Stimulated activated CD8-positive, alpha-beta memory T cell treated with anti-CD3 and anti-CD28 coated beads, Interleukin-15, amount 100 ng/mL, for 24 hours (primary cell): ENCODE measurements at regions not wholly inside any gene's neighbourhood (a gene's known extent, or its start where the extent isn't known, plus 50 kb on each side); places are given as distances from the start of the nearest gene placed in this dataset.

ENCODE experiments used
- DNase-seq: peaks from one replicate; pipeline ENCODE4 v3.0.0-alpha.2; 2020; ENCODE audit warnings: low read depth

DNA sequence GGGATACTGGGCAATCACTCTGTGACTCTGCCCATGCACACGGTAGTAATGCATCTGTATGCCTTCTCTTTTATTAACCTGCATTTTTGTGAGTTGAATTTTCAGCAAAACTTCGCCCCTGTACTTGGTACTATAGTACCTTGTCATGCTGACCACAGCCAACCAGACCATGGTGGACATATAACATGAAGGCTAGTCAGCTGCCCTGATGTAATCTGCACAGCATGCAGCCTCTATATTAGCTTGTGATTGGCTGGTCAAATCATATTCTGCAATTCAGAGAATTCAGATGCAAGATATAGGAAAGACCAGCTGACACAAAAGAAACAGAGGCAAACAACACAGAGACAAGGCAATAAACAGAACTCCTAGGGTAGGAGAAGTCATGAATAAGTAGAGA lies 200.9 kb upstream of the JARID2 start:
- DNase-seq = no peak

GRCh38 chr6:15046751-15047150 lies 199.1 kb upstream of the JARID2 start:
- DNase-seq = no peak

GRCh38 chr6:15048367-15048766 lies 197.5 kb upstream of the JARID2 start:
- no peak for DNase-seq

DNA sequence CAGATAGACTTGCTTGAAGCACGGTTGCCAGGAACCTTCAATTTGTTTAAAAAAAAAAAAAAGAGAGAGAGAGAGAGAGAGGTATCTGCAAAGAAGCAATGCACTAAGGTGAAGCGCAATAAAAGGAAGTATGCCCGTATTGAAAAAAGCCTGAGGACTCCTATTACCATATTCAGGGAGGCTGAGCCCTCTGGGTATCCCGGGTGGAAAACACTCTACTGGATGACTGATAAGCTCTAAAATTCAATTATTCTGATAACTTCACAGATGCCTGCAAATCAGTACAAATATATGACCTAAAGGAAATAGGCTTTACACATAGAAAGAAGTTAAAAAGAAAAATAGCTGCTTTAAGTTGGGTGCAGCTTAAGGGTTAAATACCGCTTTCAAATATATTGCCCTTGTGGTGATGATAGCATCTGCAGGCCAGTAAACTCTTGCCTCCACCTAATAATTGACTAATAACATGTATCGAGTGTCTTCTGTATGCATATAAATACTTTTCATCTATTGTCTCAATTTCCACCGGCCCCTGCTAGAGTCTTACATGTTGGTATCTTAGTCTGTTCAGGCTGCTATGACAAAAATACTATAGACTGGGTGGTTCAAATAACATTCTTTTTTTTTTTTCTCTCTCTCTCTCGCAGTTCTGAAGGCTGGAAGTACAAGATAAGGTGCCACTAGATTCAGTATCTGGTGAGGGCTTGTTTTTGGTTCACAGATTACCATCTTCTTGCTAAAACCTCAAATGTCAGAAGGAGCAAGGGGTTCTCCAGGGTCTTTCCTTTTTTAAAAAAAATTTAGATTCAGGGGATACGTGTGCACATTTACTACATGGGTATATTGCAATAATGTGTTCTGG lies 187.4 kb upstream of the JARID2 start:
- no peak for DNase-seq

DNA sequence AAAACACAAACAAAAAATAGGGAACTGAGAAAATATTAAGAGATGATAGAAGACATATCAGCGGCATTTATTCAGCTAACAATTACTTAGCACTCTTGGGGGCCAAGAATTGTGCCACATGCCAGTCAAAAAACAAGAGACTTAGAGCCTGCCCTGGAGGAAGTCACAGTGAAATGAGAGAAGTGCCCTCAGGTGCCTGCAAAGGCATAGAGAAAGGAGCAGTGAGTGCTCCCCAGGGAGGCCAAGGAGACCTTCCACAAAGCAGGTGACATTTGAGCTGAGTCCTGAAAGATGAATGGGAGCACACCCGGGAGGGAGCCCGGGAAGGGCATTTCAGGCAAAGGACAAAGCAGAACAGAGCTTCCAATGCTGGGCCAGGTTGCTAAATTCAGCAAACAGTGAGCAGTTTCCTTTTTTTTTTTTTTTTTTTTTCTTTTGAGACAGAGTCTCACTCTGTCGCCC lies 184.7 kb upstream of the JARID2 start:
- no peak for DNase-seq

- no peak for DNase-seq
These were observed 183.9 kb upstream of the JARID2 start for GRCh38 chr6:15061908-15062515.

DNA sequence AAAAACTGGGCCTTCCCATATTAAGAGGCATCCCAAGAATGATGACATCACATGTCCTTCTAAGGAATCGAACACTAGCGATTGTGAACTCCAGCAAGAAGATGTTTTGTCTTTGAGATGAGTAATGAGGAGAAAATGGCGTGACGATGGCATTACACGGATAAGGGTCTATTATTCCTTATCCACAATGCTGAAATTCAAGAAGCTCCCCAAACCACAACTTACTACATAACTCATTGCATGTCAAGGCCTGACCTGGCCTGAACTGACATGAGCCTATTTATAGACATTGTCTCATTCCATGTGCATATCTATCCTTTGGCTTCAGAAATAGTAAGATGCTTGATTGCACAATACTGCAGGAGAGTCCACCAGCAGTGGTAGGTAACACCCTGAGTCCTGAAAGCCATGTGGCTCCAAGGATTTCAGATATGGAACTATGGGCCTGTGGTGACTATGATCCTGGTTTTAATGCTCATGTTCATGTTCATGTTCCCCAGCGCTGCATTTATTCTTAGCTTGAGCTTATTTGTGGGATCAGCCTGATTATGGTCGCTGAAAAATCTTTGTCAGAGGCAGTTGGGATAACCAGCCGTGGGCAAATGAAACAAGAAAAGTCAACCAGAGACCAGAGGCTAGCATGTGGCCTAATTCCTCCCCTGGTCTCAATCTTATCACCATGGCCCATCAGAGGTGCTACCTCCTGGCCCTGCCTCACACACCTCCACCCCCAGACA lies 183.2 kb upstream of the JARID2 start:
- no peak for DNase-seq

- no peak for DNase-seq
These were observed 182.5 kb upstream of the JARID2 start for GRCh38 chr6:15063253-15063853.

DNA sequence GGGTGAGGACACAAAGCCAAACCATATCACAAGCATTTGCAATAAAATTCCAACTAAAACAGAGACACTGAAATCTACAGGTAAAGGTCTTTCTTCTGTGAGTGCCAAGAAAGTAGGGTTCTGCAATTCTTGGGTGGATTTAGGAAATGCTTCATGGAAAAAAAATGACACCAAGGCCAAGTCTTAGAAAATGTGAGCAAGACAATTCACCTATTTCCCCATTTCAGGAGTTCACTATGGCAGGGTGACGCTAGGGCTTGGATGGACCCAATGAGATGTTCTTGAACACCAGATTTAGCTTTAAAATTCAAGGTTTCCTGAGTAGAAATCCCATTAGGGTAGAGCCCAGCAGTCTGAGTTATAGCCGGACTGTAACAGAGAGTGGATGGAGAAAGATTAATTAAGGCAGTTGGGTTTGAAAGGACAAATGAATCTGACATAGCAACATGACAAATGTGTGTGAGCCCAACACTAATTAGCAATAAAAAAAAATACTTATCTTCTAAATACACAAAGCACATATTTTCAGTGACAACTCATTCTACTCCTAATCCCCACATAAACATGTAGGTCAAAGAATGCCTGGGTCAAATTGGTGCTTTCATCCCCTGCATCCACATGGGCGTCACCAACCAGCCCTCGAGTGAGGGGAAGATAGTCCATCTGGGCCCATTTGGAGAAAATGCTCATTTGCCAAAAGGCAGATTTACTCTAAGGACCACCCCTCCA lies 180.4 kb upstream of the JARID2 start:
- no peak for DNase-seq

DNA sequence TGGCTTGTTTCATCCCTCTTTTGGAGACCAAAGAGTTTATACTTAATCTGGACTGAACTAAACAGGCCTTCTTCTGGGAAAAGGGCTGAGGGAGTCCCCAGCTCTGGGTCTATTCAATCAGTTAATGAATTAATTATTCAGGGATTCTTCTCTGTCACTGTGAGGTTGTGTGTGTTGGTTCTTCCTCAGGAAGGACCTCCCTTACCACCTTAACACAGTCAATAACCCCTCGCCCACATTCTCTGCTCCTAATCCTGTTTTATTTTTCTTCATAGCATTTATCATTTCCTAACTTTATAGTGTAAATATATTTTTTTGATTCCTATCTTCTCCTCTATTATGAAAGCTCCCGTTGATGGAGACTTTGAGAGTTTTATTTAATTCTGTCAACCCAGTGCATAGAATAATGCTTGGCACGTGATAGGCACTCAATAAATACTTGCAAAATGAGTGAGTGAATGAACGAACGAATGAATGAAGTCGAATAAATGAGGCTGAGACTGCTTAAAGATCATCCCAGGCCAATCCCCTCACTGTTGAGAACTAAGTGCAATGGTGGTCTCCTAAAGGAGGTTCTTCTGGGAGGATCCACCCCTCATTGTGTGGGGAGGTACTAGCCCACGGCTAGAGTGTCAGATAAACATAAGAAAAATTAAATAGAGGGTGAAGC lies 179.6 kb upstream of the JARID2 start:
- no peak for DNase-seq

- DNase-seq = no peak
These were observed 172.5 kb upstream of the JARID2 start for GRCh38 chr6:15073344-15073789.

GRCh38 chr6:15073883-15074465 lies 171.9 kb upstream of the JARID2 start:
- no peak for DNase-seq

DNA sequence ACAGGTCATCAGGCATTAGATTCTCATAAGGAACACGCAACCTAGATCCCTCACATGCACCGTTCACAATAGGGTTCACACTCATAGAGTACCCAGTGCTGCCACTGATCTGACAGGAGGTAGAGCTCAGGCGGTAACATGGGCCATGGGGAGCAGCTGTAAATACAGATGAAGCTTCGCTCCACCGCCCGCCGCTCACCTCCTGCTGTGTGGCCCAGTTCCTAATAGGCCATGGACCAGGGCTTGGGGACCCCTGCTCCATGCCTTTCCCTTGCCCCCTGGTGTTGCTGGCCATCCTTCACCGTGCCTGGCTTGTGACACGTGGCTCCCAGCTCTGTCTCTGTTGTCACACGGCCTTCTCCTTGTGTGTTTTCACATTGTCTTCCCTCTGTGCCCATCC lies 171.1 kb upstream of the JARID2 start:
- DNase-seq = no peak

GRCh38 chr6:15076565-15076964 lies 169.3 kb upstream of the JARID2 start:
- DNase-seq = no peak

DNA sequence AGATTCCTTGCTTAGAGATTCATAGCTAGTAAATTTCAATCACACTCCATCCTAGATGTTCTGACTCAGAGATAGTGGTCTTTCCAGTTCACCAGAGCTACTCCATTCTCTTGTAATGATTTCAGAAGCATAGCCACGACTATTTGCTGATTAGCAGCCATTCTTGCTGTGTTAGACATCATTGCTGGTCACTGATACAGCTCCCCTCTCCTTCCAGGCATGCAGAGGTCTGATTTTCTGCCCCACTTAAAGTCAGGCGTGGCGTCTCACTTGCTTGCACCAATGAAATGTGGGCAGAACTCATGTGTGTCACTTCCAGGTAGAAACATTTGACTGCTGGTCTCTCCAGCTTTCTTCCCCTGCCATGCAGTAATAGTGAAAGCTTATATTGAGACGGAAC lies 168.9 kb upstream of the JARID2 start:
- DNase-seq = no peak

DNA sequence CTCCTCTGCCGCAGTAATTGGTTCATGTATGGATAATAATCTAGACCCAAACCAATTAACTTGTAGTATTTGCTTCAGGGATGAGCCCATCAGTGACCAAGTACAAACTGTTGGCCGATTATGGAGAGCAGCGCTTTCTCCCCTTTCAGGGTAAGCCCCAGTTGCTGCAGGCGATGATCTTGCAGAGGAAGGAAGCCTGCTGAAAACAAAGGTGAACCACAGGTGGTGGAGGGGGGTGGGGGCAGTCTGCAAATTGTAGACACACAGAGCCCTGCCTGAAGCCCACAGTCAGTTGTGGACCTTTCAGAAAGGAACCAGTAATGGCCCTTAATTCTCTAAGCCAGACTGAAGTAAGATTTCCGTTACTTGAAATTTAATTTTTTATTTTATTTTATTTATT lies 167.9 kb upstream of the JARID2 start:
- no peak for DNase-seq

- no peak for DNase-seq
These were observed 166.5 kb upstream of the JARID2 start for GRCh38 chr6:15079288-15079817.

DNA sequence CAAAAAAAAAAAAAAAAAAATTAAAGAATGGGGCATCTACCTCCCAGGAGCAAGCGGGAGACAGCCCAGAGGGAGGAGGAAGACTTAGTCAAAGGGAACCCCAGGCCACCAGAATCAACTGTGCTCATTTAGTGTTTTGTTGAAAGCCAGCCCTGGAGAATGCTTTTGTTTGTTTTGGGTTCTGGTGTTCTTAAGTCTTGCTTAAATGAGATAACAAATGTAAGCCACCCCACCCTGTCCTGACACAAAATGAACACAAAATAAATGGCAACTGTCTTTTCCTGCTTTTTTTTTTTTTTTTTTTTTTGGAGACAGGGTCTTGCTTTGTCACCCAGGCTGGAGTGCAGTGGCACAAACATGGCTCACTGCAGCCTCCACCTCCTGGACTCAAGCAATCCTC lies 165.0 kb upstream of the JARID2 start:
- no peak for DNase-seq

DNA sequence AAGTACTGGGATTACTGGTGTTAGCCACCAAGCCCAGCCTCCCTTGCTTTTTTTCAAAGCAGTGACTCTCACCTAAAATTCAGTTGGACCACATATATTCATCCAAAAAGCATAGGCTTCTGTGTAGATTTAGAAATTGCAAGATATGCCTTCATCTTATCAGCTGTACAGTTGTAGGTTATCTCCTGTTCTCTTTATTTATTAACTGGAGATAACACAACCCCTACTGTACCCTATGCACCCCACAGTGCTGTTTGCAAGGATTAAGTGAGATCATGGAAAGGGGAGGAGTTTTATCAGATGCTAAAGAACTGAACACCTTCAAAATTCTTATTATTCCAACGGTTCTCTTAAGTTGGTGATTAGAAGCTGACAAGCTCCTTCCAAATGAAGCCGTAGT lies 164.4 kb upstream of the JARID2 start:
- no peak for DNase-seq

DNA sequence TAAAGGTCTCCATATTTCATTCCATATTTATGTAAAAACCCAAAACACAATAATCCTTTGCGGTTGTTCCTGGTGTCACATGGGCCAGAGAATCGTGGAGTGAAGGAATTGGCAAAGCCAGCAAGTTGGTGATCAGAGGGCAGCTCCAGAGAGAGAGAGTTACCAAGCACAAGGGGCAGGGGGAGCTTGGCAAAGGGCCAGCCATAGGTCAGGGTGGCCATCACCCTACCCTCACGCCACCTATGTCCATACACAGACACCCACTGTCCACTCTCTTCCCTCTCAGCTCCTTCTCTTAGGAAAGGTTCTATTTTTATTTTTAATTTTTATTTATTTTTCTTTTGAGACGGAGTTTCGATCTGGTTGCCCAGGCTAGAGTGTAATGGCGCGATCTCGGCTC lies 163.2 kb upstream of the JARID2 start:
- DNase-seq = no peak
